Kidney epithelial cell (primary cell): ENCODE measurements at regions not wholly inside any gene's neighbourhood (a gene's known extent, or its start where the extent isn't known, plus 50 kb on each side); places are given as distances from the start of the nearest gene placed in this dataset.

ENCODE experiments used
- DNase-seq: peaks from one replicate; pipeline ENCODE4 v3.0.0-alpha.2; 2010; ENCODE audit warnings: low read depth
- H3K27me3 ChIP-seq: 2 replicates; pipeline ENCODE4 v1.6.0; 2011; ENCODE audit warnings: low read length; ENCODE audit not compliant: control insufficient read depth, insufficient read depth
- H3K36me3 ChIP-seq: 2 replicates; pipeline ENCODE4 v1.5.1; 2011; ENCODE audit warnings: low read length; ENCODE audit not compliant: control insufficient read depth, insufficient read depth
- H3K4me3 ChIP-seq: 2 replicates; pipeline ENCODE4 v1.5.1; 2011; ENCODE audit warnings: low read depth, mild to moderate bottlenecking, control low read depth, low read length
- TF ChIP-seq, protein P1 (sequence below): IDR thresholded peaks from 2 replicates; pipeline ENCODE4 v1.5.1; 2011; ENCODE audit warnings: mild to moderate bottlenecking, moderate library complexity, low read length, control low read depth, inconsistent platforms; ENCODE audit not compliant: insufficient read depth, poor library complexity, severe bottlenecking

DNA sequence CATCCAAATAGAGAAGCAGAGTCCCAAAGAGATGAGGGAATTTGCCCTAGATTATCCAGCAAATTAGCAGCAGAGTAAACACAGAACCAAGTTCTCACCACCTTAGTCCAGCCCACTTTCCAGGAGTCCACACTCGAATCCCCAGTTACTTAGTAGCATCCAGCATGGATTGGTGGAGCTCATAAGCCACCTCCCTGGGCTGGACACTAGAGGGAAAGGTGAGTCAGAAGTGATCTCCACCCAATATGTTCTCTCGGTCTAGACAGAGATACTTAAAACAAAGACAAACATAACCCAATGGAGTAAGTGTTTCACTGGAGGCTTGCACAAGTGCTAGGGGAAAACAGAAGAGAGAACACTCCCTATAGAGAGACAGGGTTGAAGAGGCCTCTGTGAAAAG, 105.1 kb upstream of the CPEB2 start:
- Histone ChIP-seq H3K4me3 (no peak overlapping the region), H3K36me3 (no peaks in the 10 kb centered on the region), H3K27me3 (no peaks in the 10 kb centered on the region)
- TF ChIP-seq, protein P1, sequence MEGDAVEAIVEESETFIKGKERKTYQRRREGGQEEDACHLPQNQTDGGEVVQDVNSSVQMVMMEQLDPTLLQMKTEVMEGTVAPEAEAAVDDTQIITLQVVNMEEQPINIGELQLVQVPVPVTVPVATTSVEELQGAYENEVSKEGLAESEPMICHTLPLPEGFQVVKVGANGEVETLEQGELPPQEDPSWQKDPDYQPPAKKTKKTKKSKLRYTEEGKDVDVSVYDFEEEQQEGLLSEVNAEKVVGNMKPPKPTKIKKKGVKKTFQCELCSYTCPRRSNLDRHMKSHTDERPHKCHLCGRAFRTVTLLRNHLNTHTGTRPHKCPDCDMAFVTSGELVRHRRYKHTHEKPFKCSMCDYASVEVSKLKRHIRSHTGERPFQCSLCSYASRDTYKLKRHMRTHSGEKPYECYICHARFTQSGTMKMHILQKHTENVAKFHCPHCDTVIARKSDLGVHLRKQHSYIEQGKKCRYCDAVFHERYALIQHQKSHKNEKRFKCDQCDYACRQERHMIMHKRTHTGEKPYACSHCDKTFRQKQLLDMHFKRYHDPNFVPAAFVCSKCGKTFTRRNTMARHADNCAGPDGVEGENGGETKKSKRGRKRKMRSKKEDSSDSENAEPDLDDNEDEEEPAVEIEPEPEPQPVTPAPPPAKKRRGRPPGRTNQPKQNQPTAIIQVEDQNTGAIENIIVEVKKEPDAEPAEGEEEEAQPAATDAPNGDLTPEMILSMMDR: no peak
- no peak for DNase-seq

DNA sequence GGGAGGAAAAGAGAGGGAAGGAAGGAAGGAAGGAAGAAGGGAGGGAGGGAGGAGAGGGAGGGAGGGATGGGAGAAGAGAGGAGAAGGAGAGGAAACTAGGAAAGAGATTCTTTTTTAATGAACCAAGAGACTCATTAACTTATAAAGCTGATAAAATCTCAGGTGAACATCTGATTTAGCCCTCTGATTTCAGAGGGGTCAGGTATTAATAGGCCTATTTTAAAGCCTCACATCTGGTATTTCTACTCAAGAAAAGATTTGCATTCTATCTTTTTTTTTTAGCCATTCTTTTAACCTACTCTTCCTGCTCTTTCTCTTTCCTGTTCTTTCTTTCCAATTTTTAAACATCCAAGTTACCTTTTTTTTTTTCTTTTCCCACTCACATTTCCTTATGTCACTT, 103.3 kb upstream of the CPEB2 start:
- DNase-seq: no peak
- H3K4me3 ChIP-seq: no peak overlapping the region
- TF ChIP-seq, protein P1: no peak
- H3K27me3 ChIP-seq: no peaks in the 10 kb centered on the region
- H3K36me3 ChIP-seq: no peaks in the 10 kb centered on the region

DNA sequence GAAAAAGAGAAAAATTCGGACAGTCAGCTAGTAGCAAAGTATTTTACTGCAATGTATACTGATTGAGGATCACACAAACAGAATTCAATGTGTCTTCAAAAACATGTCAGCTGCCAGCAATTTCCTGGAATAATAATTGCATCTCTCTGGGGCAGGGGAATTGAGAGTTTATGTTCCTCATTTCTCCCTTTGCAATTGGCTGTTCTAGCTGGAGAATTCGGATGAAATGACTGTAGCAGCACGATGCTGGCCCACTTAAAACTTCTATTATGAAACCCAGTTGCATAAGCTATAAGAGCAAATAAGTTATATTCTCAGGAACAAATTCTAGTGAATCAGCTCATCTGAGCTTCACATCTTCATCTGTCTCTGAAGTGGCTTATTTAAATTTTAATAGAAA, 99.9 kb upstream of the CPEB2 start:
- Histone ChIP-seq H3K27me3 (no peaks in the 10 kb centered on the region), H3K36me3 (no peaks in the 10 kb centered on the region), H3K4me3 (no peak overlapping the region)
- TF ChIP-seq, protein P1: no peak
- no peak for DNase-seq

DNA sequence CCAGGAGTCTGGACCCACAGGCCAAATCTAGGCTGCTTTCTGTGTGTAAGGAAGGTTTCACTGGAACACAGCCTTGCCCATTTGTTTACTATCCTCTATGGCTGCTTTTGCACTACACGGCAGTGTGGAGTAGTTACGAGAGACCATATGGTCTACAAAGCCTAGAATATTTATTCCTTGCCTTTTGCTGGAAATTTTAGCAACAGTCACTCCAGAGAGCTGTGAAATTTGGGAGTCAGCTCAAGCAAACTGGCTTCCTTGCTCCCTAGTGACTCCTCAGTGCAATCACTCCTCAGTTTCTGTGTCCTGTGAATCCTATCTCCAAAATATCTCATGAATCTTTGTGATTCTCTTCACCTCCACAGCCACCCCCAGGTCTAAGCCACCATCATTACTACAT, 99.0 kb upstream of the CPEB2 start:
- no peak for DNase-seq
- H3K36me3 ChIP-seq: no peaks in the 10 kb centered on the region
- H3K27me3 ChIP-seq: no peaks in the 10 kb centered on the region
- H3K4me3 ChIP-seq: no peak overlapping the region
- TF ChIP-seq, protein P1: no peak

DNA sequence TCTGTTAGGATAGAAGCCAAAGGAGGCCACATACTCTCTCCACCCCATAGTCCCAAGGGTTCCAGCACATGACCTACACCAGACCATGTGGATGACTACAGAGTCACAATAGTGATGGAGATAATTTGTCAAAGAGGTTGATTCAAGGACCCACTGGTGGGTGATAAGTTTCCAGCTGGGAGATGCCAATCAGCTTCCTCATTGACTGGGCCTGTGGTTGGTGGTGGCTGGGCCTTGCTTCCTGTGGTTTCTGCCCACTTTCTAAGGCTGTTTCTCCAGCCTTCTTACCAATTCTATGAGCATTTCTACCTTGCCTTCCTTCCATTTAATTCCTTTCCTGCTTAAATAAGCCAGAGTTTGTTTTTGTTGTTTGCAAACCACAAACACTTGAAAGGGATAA, 95.5 kb upstream of the CPEB2 start:
- TF ChIP-seq, protein P1: no peak
- Histone ChIP-seq H3K4me3 (no peak overlapping the region), H3K27me3 (no peaks in the 10 kb centered on the region), H3K36me3 (no peaks in the 10 kb centered on the region)
- DNase-seq: no peak

DNA sequence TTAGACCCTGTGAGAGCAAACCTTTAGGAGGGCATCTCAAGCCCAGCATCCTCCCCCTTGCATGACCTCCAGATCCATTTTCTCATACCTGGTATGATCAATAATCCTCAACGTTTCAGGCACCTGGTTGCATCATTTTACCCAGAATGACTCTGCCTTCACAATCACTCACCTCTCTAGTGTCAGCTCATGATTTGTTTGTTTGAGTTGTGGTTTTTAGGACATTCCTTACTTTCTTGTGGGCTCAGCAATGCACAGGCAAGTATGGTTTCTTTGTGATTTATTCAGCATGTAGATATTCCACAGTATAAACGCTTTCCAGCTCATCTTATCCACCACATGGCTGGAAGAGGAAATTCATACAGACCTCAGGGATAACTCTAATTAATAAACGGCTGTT, 93.6 kb upstream of the CPEB2 start:
- DNase-seq: peak; percentile 34
- TF ChIP-seq, protein P1: no peak
- Histone ChIP-seq H3K36me3 (no peaks in the 10 kb centered on the region), H3K4me3 (no peak overlapping the region), H3K27me3 (no peaks in the 10 kb centered on the region)
